ENCODE measurements at regions not wholly inside any gene's neighbourhood (a gene's known extent, or its start where the extent isn't known, plus 50 kb on each side); places are given as distances from the start of the nearest gene placed in this dataset.
"Not testable (repeated sequence)": the region's sequence is repeated elsewhere in the genome, so short reads cannot be mapped to it uniquely, and the experiment has no call there.

GRCh38 chr6:156197513-156197912 lies 579.7 kb upstream of the ARID1B start:
- no peak for DNase-seq
- in situ Hi-C loops (cut with MboI; ENCODE audit: low pct_unique_long_range_greater_than_20kb, low sequenced_read_pairs) = no loop called here

GRCh38 chr6:156194981-156195380 lies 582.2 kb upstream of the ARID1B start:
- no peak for DNase-seq
- in situ Hi-C loops (cut with MboI; ENCODE audit: low pct_unique_long_range_greater_than_20kb, low sequenced_read_pairs) = no loop called here

GRCh38 chr6:156193381-156193780 lies 583.8 kb upstream of the ARID1B start:
- in situ Hi-C loops (cut with MboI; ENCODE audit: low pct_unique_long_range_greater_than_20kb, low sequenced_read_pairs) = no loop called here
- DNase-seq = no peak

- DNase-seq = no peak
- in situ Hi-C loops (cut with MboI; ENCODE audit: low pct_unique_long_range_greater_than_20kb, low sequenced_read_pairs) = no loop called here
Observed at GRCh38 chr6:156191895-156192294, 585.3 kb upstream of the ARID1B start.

GRCh38 chr6:156191390-156191789 lies 585.8 kb upstream of the ARID1B start:
- in situ Hi-C loops (cut with MboI; ENCODE audit: low pct_unique_long_range_greater_than_20kb, low sequenced_read_pairs) = not testable (repeated sequence)

GRCh38 chr6:156190270-156190669 lies 586.9 kb upstream of the ARID1B start:
- in situ Hi-C loops (cut with MboI; ENCODE audit: low pct_unique_long_range_greater_than_20kb, low sequenced_read_pairs) = no loop called here
- DNase-seq = no peak

More at GRCh38 chr6:156191390-156191789, 585.8 kb upstream of the ARID1B start:
- not testable (repeated sequence) for DNase-seq

- no peak for DNase-seq
- in situ Hi-C loops (cut with MboI; ENCODE audit: low pct_unique_long_range_greater_than_20kb, low sequenced_read_pairs) = no loop called here
Observed at GRCh38 chr6:156189714-156190113, 587.5 kb upstream of the ARID1B start.

GRCh38 chr6:156189195-156189594 lies 588.0 kb upstream of the ARID1B start:
- DNase-seq = no peak
- in situ Hi-C loops (cut with MboI; ENCODE audit: low pct_unique_long_range_greater_than_20kb, low sequenced_read_pairs) = no loop called here

GRCh38 chr6:156185113-156185512 lies 592.1 kb upstream of the ARID1B start:
- in situ Hi-C loops (cut with MboI; ENCODE audit: low pct_unique_long_range_greater_than_20kb, low sequenced_read_pairs) = no loop called here
- no peak for DNase-seq

- no peak for DNase-seq
- in situ Hi-C loops (cut with MboI; ENCODE audit: low pct_unique_long_range_greater_than_20kb, low sequenced_read_pairs) = no loop called here
Observed at GRCh38 chr6:156183678-156184077, 593.5 kb upstream of the ARID1B start.

- DNase-seq = no peak
- in situ Hi-C loops (cut with MboI; ENCODE audit: low pct_unique_long_range_greater_than_20kb, low sequenced_read_pairs) = no loop called here
Observed at GRCh38 chr6:156182356-156182755, 594.8 kb upstream of the ARID1B start.

- in situ Hi-C loops (cut with MboI; ENCODE audit: low pct_unique_long_range_greater_than_20kb, low sequenced_read_pairs) = no loop called here
- no peak for DNase-seq
Observed at GRCh38 chr6:156181506-156181905, 595.7 kb upstream of the ARID1B start.

GRCh38 chr6:156175971-156176421 lies 601.2 kb upstream of the ARID1B start:
- in situ Hi-C loops (cut with MboI; ENCODE audit: low pct_unique_long_range_greater_than_20kb, low sequenced_read_pairs) = no loop called here
- DNase-seq = no peak

- DNase-seq = no peak
- in situ Hi-C loops (cut with MboI; ENCODE audit: low pct_unique_long_range_greater_than_20kb, low sequenced_read_pairs) = no loop called here
Observed at GRCh38 chr6:156175433-156175832, 601.7 kb upstream of the ARID1B start.

- no peak for DNase-seq
- in situ Hi-C loops (cut with MboI; ENCODE audit: low pct_unique_long_range_greater_than_20kb, low sequenced_read_pairs) = no loop called here
Observed at GRCh38 chr6:156174031-156174890, 602.9 kb upstream of the ARID1B start.

- no peak for DNase-seq
- in situ Hi-C loops (cut with MboI; ENCODE audit: low pct_unique_long_range_greater_than_20kb, low sequenced_read_pairs) = no loop called here
Observed at GRCh38 chr6:156169371-156169770, 607.8 kb upstream of the ARID1B start.

GRCh38 chr6:156167625-156168071 lies 609.5 kb upstream of the ARID1B start:
- in situ Hi-C loops (cut with MboI; ENCODE audit: low pct_unique_long_range_greater_than_20kb, low sequenced_read_pairs) = no loop called here
- no peak for DNase-seq

- no peak for DNase-seq
- in situ Hi-C loops (cut with MboI; ENCODE audit: low pct_unique_long_range_greater_than_20kb, low sequenced_read_pairs) = no loop called here
Observed at GRCh38 chr6:156167016-156167624, 610.1 kb upstream of the ARID1B start.

GRCh38 chr6:156166093-156166492 lies 611.1 kb upstream of the ARID1B start:
- in situ Hi-C loops (cut with MboI; ENCODE audit: low pct_unique_long_range_greater_than_20kb, low sequenced_read_pairs) = no loop called here
- DNase-seq = no peak

- in situ Hi-C loops (cut with MboI; ENCODE audit: low pct_unique_long_range_greater_than_20kb, low sequenced_read_pairs) = no loop called here
- DNase-seq = no peak
Observed at GRCh38 chr6:156164701-156165452, 612.3 kb upstream of the ARID1B start.

Data from KBM-7 (cell line).